ENCODE measurements at regions not wholly inside any gene's neighbourhood (a gene's known extent, or its start where the extent isn't known, plus 50 kb on each side); places are given as distances from the start of the nearest gene placed in this dataset.
"Not testable (repeated sequence)": the region's sequence is repeated elsewhere in the genome, so short reads cannot be mapped to it uniquely, and the experiment has no call there.

DNA sequence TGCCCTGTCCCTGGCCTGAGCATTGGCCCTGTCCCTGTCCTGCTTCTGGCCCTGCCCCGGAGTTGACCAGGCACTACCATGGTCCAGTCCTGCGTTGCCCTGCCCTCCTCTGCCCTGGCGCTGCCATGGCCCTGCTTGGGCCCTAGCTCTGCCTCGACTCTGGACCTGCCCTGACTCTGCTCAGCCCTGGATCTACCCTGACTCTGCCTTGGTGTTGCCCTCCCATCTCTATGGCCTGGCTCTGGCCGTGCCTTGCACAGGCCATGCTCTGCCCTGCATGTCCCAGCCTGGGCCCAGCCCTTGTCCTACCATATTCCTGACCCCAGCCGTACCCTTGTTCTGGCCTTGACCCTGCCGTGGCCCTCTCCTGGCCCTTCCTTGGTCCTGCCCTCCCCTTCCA, 235.7 kb downstream of the GOLGA6L6 start:
- dilution Hi-C loops (cut with HindIII; ENCODE audit: low sequenced_read_pairs, unreplicated experiment); H2AK9ac ChIP-seq (replicated peaks; ENCODE audit: low read depth, low read length, poor library complexity); H3K9ac ChIP-seq (ENCODE audit: low read depth, low read length); H3K9me1 ChIP-seq (ENCODE audit: insufficient read depth, low read length); H2AK5ac ChIP-seq (ENCODE audit: low read depth, low read length); H3K4me2 ChIP-seq (ENCODE audit: low read depth, low read length); H2BK15ac ChIP-seq (ENCODE audit: low read depth, low read length); POLR2A ChIA-PET (ENCODE audit: unreplicated experiment); H3K18ac ChIP-seq (ENCODE audit: low read depth, low read length); H2BK120ac ChIP-seq (ENCODE audit: low read depth, low read length); ATAC-seq (ENCODE audit: low read depth); BruUV-seq (replicated peaks); H3K4me1 ChIP-seq (ENCODE audit: control insufficient read depth, insufficient read depth, low read length); DNase-seq; H3K79me1 ChIP-seq (ENCODE audit: low read depth in 1 of 2, low read length in 2 of 2); in situ Hi-C loops (cut with MboI; ENCODE audit: low sequenced_read_pairs); H3K56ac ChIP-seq (ENCODE audit: extremely low read depth, insufficient read depth, low read length); H3K4me3 ChIP-seq (ENCODE audit: insufficient read depth, low read depth, low read length); CTCF ChIA-PET; H4K20me1 ChIP-seq (ENCODE audit: insufficient read depth, low read length); H2BK5ac ChIP-seq (ENCODE audit: low read depth, low read length, poor library complexity, severe bottlenecking); H4K8ac ChIP-seq (ENCODE audit: low read depth in 2 of 2, low read length in 2 of 2); H4K91ac ChIP-seq (ENCODE audit: insufficient read depth, low read depth, low read length); H3K4ac ChIP-seq (ENCODE audit: low read depth, low read length); H3K23ac ChIP-seq (ENCODE audit: low read depth, low read length); H3K27ac ChIP-seq (ENCODE audit: insufficient read depth, low read length); H3K27me3 ChIP-seq (ENCODE audit: control insufficient read depth, insufficient read depth, low read length); H2BK20ac ChIP-seq (ENCODE audit: low read depth, low read length); intact Hi-C loops (cut with micrococcal nuclease); H4K5ac ChIP-seq (ENCODE audit: low read depth, low read length); H3K36me3 ChIP-seq (ENCODE audit: control insufficient read depth, insufficient read depth, low read length); H2AFZ ChIP-seq (replicated peaks; ENCODE audit: low read length, poor library complexity); H3K14ac ChIP-seq (replicated peaks; ENCODE audit: low read depth, low read length): not testable (repeated sequence)
- 8% methylated on average over 2 of the region's 7 CpGs; no CpG with 5 or more reads in 1 of the 2 experiments for WGBS, 2 experiments (ENCODE audit: extremely low coverage in 2 of 2, insufficient read length in 1 of 2)
- H3K9me3 ChIP-seq (ENCODE audit: control insufficient read depth, insufficient read depth, low read length): peaks cover 42% of the 10 kb centered on the region

- H4K91ac ChIP-seq (ENCODE audit: insufficient read depth, low read depth, low read length); H3K4me2 ChIP-seq (ENCODE audit: low read depth, low read length); POLR2A ChIA-PET (ENCODE audit: unreplicated experiment); intact Hi-C loops (cut with micrococcal nuclease); H2AK9ac ChIP-seq (replicated peaks; ENCODE audit: low read depth, low read length, poor library complexity); dilution Hi-C loops (cut with HindIII; ENCODE audit: low sequenced_read_pairs, unreplicated experiment); H3K23ac ChIP-seq (ENCODE audit: low read depth, low read length); H3K56ac ChIP-seq (ENCODE audit: extremely low read depth, insufficient read depth, low read length); H2BK120ac ChIP-seq (ENCODE audit: low read depth, low read length); H3K9me1 ChIP-seq (ENCODE audit: insufficient read depth, low read length); H3K79me1 ChIP-seq (ENCODE audit: low read depth in 1 of 2, low read length in 2 of 2); H3K27me3 ChIP-seq (ENCODE audit: control insufficient read depth, insufficient read depth, low read length); H3K9ac ChIP-seq (ENCODE audit: low read depth, low read length); H3K36me3 ChIP-seq (ENCODE audit: control insufficient read depth, insufficient read depth, low read length); H2BK5ac ChIP-seq (ENCODE audit: low read depth, low read length, poor library complexity, severe bottlenecking); H3K27ac ChIP-seq (ENCODE audit: insufficient read depth, low read length); in situ Hi-C loops (cut with MboI; ENCODE audit: low sequenced_read_pairs); H2BK15ac ChIP-seq (ENCODE audit: low read depth, low read length); H3K18ac ChIP-seq (ENCODE audit: low read depth, low read length); H3K4me3 ChIP-seq (ENCODE audit: insufficient read depth, low read depth, low read length); H2AK5ac ChIP-seq (ENCODE audit: low read depth, low read length); H3K4ac ChIP-seq (ENCODE audit: low read depth, low read length); H4K5ac ChIP-seq (ENCODE audit: low read depth, low read length); H3K14ac ChIP-seq (replicated peaks; ENCODE audit: low read depth, low read length); DNase-seq; H4K20me1 ChIP-seq (ENCODE audit: insufficient read depth, low read length); CTCF ChIA-PET; BruUV-seq (replicated peaks); H4K8ac ChIP-seq (ENCODE audit: low read depth in 2 of 2, low read length in 2 of 2); H2AFZ ChIP-seq (replicated peaks; ENCODE audit: low read length, poor library complexity); ATAC-seq (ENCODE audit: low read depth); H3K4me1 ChIP-seq (ENCODE audit: control insufficient read depth, insufficient read depth, low read length); H2BK20ac ChIP-seq (ENCODE audit: low read depth, low read length): not testable (repeated sequence)
- 50% methylated on average over 2 of the region's 6 CpGs; no CpG with 5 or more reads in 1 of the 2 experiments for WGBS, 2 experiments (ENCODE audit: extremely low coverage in 2 of 2, insufficient read length in 1 of 2)
- peaks cover 47% of the 10 kb centered on the region for H3K9me3 ChIP-seq (ENCODE audit: control insufficient read depth, insufficient read depth, low read length)
Measured at GRCh38 chr15:20305015-20305465, 236.6 kb downstream of the GOLGA6L6 start.
